HG03135 (cell line): ENCODE measurements at regions not wholly inside any gene's neighbourhood (a gene's known extent, or its start where the extent isn't known, plus 50 kb on each side); places are given as distances from the start of the nearest gene placed in this dataset.

Experiments used
- ATAC-seq: cut with Tn5 transposase; IDR thresholded peaks from one replicate; pipeline ENCODE4 v1.9.1; 2021; ENCODE audit warnings: mild to moderate bottlenecking, moderate library complexity; ENCODE audit not compliant: unreplicated experiment

DNA sequence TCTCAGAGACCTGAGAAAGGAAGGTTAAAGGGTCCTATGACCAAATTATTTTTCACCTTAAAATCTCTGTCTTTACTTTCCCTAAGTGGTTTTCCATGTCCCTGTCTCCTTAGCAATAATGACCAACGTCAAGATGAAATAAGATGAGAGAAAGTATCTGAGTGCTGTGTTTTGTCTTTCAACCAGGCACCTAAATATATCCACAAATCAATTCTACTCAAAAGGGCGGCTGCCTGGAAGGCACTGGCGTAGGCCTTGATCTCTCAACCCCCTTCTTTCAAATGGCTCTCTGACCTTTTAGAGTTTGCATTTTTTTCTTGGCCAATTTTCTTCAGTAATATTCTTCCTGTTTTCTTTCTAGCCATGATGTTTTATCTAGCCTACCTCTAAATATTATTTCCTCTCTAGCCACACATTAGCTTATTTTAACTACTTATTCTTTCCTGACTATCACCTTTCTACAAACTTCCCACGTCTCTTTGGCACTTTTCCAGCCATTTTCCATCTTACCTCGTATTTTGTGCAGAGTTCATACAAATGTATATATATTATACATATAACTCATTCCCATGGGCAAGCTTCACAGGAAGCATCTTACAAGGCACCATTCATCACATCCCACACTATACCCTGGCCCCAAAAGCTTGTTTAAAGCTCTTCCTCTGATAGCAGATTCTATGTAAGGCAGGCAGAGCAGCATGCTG is 204.5 kb downstream of the SNX18 start:
- no peak for ATAC-seq

DNA sequence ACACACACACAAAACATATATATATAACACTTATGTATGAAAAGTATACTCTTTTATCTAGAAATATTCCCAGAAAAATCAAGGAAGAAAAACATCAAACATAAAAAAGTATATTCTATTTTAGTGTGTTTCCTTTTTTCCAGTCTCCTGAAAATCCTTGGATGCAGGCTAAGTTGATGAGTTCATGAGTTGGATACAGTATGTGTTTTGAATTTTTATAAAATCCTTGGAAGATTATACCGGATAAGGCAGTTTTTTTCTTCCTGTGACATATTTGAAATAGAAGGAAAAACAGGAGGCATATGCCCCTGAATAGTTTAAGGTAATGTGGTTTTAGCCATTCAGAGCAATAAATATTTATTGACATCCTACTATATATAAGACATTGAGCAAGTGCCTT is 203.6 kb downstream of the SNX18 start:
- ATAC-seq = no peak

DNA sequence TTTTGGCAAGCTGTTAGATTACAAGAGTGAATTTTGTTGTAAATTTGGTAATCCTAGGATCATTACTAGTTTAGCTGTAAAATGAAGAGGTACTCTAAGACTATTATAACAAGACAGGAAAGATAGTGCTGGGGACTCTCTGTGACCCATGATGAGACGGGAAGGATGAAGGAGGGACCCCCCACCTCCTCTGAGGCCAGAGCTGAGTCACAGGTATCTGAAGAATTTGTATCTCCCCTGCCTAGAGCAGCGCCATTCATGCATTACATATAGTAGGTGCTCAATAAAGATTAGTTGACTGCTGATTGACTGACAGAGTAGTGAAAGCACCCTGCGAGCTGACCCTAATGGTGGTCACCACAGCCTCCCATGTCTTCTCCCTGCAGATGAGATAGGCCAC is 202.8 kb downstream of the SNX18 start:
- no peak for ATAC-seq

DNA sequence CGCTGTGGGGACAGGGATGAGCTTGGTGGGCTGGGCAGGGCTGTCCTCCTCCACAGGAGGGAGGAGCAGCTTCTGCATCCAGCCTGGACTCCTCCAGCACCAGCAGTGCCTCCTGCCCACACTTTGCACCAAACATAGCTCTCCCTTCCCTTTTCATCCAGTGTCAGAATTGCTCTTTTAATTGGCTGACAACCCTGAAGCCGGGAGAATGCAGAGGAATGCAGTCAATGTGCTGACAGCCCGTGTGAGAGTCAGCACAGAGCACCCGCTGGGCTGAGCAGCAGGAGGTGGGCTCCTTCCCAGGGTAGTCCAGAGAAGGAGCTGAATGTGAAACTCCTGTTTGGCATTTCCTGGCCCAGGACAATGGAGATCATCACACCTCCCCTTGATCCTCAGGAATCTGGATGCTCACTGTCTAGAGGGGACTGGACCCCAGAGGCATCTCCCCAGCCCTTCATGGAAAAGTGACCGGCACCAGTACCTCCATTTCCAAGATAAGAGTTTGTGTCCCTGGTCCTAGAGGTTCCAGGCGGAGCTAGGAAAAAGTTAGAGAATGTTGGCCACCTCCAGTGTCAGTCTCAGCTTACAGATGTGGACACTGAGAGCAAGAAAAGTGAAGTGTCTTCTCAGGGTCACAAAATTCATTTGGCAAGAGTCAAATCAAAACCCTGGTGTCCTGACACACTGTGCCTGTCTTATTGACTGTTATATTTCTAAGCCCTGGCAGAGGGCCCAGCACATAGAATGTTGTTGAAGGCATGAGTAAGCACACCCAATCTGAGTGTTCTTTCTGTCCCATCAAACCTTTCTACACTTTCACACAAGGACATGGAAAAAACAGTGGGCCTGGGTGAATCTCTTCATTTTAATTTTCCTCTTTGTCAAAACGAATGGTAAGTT is 202.1 kb downstream of the SNX18 start:
- no peak for ATAC-seq

DNA sequence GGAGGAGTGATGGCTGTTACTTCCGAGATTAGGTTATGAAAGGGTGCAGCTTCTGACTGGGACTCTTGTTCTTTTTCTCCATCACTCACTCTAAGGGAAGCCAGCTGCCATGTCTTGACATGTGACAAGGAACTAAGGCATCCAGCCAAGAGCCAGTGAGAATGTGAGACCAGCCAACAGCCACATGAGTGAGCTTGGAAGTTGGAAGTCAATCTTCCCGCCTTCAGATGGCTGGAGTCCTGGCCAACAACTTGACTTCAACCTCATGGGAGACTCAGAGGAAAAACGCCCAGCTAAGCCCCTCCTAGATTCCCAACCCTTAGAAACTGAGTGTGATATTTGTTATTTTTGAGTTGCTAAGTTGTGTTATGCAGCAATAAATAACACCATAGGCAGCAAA is 201.1 kb downstream of the SNX18 start:
- ATAC-seq = no peak

DNA sequence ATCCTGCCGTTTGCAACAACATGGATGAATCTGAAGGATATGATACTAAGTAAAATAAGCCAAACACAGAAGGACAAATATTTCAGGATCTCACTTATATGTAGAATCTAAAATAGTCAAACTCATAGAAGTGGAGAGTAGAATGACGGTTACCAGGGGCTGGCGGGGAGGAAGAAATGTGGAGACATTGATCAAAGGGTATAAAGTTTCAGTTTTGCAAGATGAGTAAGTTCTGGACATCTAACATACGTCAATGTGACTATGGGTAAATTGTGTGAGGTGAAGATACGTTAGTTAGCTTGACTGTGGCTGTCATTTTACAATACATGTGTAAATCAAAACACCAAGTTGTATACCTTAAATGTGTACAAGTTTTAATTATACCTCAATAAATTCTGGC is 200.3 kb downstream of the SNX18 start:
- no peak for ATAC-seq

- no peak for ATAC-seq
These were observed 199.9 kb downstream of the SNX18 start for GRCh38 chr5:54717459-54717858.

- ATAC-seq = no peak
These were observed 196.5 kb downstream of the SNX18 start for GRCh38 chr5:54713923-54714581.

GRCh38 chr5:54709096-54709495 is 191.5 kb downstream of the SNX18 start:
- no peak for ATAC-seq

DNA sequence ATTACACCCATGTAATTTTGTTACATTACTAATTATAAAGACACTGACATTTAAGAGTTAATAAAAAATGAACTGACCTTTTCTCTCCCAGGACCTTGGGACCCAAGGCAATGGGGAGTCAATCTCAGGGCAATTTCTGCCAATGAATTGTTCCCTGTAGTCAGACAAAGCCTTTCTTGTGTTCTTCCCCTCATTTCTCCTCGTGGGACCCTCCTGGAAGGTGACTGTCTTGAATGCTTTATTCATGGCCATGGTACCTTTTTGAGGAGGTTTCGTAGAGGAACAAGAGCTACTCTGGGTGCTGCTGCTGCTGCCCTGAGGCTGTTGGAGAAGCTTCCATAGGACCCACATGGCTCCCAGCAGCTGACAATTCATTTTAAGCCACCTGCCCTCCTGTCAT is 190.3 kb downstream of the SNX18 start:
- ATAC-seq = no peak

- no peak for ATAC-seq
These were observed 188.6 kb downstream of the SNX18 start for GRCh38 chr5:54705994-54706653.

- no peak for ATAC-seq
These were observed 187.3 kb downstream of the SNX18 start for GRCh38 chr5:54704825-54705224.

- no peak for ATAC-seq
These were observed 186.8 kb downstream of the SNX18 start for GRCh38 chr5:54704333-54704732.

GRCh38 chr5:54703565-54704255 is 186.2 kb downstream of the SNX18 start:
- no peak for ATAC-seq

GRCh38 chr5:54703133-54703532 is 185.6 kb downstream of the SNX18 start:
- no peak for ATAC-seq

- no peak for ATAC-seq
These were observed 184.9 kb downstream of the SNX18 start for GRCh38 chr5:54702470-54702869.

GRCh38 chr5:54700986-54701578 is 183.5 kb downstream of the SNX18 start:
- ATAC-seq = no peak

DNA sequence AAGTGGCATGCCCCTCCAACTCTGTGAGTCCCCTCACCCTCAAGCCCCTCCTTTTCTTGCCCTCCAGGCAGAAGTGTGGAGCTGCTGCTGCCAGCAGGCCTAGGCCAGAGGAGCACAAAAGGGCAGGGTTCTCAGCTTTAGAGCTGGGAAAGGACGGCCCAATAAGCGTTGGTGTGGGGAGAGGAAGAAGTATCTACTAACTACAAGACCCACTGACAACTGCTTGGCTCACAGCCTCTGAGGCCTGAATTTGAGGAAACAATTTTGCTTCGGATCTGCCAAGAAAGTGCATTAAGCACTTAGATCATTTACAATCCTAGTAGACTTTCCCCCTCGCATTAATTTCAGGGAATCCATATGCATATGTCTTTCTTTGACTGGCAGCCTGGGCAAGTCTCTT is 179.4 kb downstream of the SNX18 start:
- ATAC-seq = no peak

DNA sequence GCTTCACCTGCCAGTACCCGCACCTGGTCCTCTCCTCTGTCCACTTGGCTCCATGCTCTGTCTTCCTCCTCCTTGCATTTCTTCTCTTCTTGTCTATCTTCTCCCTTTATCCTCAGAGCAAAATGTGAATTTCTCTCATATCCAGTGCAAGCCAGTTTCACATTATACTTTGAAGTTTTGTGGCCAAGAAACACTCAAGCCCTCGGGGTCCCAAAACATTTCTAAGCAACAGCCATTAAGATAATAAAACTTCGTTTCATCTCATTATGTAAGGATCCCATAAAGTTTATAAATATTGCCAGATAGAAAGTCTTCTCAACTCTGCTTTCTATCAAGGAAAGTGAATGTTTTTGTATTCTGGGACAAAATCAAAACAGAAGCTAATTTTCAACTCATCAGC is 178.8 kb downstream of the SNX18 start:
- ATAC-seq = no peak
